Lower leg skin (tissue), 3 donors: ENCODE measurements at regions not wholly inside any gene's neighbourhood (a gene's known extent, or its start where the extent isn't known, plus 50 kb on each side); places are given as distances from the start of the nearest gene placed in this dataset.
"Not testable (repeated sequence)": the region's sequence is repeated elsewhere in the genome, so short reads cannot be mapped to it uniquely, and the experiment has no call there.

Experiments
- POLR2A ChIP-seq, 2 donors: fragments of 450-650 bp; IDR thresholded peaks; one replicate each; pipeline ENCODE4 v1.6.1; 2016 to 2017; ENCODE audit warnings: antibody characterized with exemption in 2 of 2, mild to moderate bottlenecking in 1 of 2, moderate library complexity in 1 of 2
- TF ChIP-seq, protein P1 (sequence below), 3 donors: fragments of 450-650 bp; IDR thresholded peaks; one replicate each; pipeline ENCODE4 v1.5.1; 2016; ENCODE audit warnings: antibody characterized with exemption in 3 of 3, mild to moderate bottlenecking in 3 of 3, moderate library complexity in 2 of 3

DNA sequence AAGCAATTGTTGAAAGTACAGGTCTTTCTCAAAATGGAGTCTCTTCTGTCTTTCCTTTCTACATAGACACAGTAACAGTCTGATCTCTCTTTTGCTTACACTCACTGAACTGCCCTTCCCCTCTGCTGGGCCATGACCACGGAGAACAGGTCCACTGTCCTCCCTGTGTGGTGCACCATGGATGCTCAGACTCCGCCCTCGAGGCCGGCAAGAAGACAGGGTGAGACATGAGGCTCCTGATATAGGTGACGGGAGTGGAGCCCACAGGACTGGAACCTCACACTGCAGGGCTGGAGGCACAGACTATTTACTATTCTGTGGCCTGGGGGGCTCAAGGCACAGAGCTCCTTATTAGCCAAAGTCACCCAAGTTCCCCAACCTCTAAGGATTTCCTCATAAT lies 118.1 kb downstream of the ADRA2C start:
- not testable (repeated sequence) for TF ChIP-seq POLR2A (IDR thresholded peaks at IDR 0.05)
- TF ChIP-seq, protein P1, sequence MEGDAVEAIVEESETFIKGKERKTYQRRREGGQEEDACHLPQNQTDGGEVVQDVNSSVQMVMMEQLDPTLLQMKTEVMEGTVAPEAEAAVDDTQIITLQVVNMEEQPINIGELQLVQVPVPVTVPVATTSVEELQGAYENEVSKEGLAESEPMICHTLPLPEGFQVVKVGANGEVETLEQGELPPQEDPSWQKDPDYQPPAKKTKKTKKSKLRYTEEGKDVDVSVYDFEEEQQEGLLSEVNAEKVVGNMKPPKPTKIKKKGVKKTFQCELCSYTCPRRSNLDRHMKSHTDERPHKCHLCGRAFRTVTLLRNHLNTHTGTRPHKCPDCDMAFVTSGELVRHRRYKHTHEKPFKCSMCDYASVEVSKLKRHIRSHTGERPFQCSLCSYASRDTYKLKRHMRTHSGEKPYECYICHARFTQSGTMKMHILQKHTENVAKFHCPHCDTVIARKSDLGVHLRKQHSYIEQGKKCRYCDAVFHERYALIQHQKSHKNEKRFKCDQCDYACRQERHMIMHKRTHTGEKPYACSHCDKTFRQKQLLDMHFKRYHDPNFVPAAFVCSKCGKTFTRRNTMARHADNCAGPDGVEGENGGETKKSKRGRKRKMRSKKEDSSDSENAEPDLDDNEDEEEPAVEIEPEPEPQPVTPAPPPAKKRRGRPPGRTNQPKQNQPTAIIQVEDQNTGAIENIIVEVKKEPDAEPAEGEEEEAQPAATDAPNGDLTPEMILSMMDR (IDR thresholded peaks at IDR 0.05): not testable (repeated sequence)
